ENCODE measurements at regions not wholly inside any gene's neighbourhood (a gene's known extent, or its start where the extent isn't known, plus 50 kb on each side); places are given as distances from the start of the nearest gene placed in this dataset.
A peak's percentile ranks its signal among the peaks of the same experiment; 100 is the strongest.
"Not testable (repeated sequence)": the region's sequence is repeated elsewhere in the genome, so short reads cannot be mapped to it uniquely, and the experiment has no call there.

- H3K4me3 ChIP-seq, H3K27ac ChIP-seq: not testable (repeated sequence)
Observed at GRCh38 chr1:206310948-206311347, 107.6 kb downstream of the SRGAP2 start.

- H3K4me3 ChIP-seq = not testable (repeated sequence)
Observed at GRCh38 chr1:206311611-206312273, 108.4 kb downstream of the SRGAP2 start.

GRCh38 chr1:206312274-206312665 is 108.9 kb downstream of the SRGAP2 start:
- H3K4me3 ChIP-seq, H3K27ac ChIP-seq: not testable (repeated sequence)

More at GRCh38 chr1:206311611-206312273, 108.4 kb downstream of the SRGAP2 start:
- not testable (repeated sequence) for H3K27ac ChIP-seq

GRCh38 chr1:206314951-206315636 is 111.8 kb downstream of the SRGAP2 start:
- H3K27ac ChIP-seq, H3K4me3 ChIP-seq: not testable (repeated sequence)

GRCh38 chr1:206316901-206317300 is 113.6 kb downstream of the SRGAP2 start:
- not testable (repeated sequence) for H3K27ac ChIP-seq, H3K4me3 ChIP-seq

GRCh38 chr1:206317878-206318514 is 114.7 kb downstream of the SRGAP2 start:
- peak overlapping the region in 1 of 21 experiments; percentile 21 for H3K27ac ChIP-seq
- H3K4me3 ChIP-seq = not testable (repeated sequence)

- not testable (repeated sequence) for H3K27ac ChIP-seq
Observed at GRCh38 chr1:206320227-206320626, 116.9 kb downstream of the SRGAP2 start.

GRCh38 chr1:206326159-206326939 is 123.0 kb downstream of the SRGAP2 start:
- not testable (repeated sequence) for H3K4me3 ChIP-seq, H3K27ac ChIP-seq

More at GRCh38 chr1:206320227-206320626, 116.9 kb downstream of the SRGAP2 start:
- H3K4me3 ChIP-seq = not testable (repeated sequence)

GRCh38 chr1:206331597-206331996 is 128.3 kb downstream of the SRGAP2 start:
- not testable (repeated sequence) for H3K4me3 ChIP-seq, H3K27ac ChIP-seq

GRCh38 chr1:206333316-206333715 is 130.0 kb downstream of the SRGAP2 start:
- H3K27ac ChIP-seq, H3K4me3 ChIP-seq: not testable (repeated sequence)

GRCh38 chr1:206333897-206334296 is 130.6 kb downstream of the SRGAP2 start:
- not testable (repeated sequence) for H3K27ac ChIP-seq, H3K4me3 ChIP-seq

GRCh38 chr1:206334481-206334880 is 131.1 kb downstream of the SRGAP2 start:
- H3K27ac ChIP-seq, H3K4me3 ChIP-seq: not testable (repeated sequence)

- not testable (repeated sequence) for H3K4me3 ChIP-seq, H3K27ac ChIP-seq
Observed at GRCh38 chr1:206335162-206335561, 131.8 kb downstream of the SRGAP2 start.

- not testable (repeated sequence) for H3K27ac ChIP-seq
Observed at GRCh38 chr1:206335875-206336846, 132.8 kb downstream of the SRGAP2 start.

GRCh38 chr1:206337024-206337423 is 133.3 kb upstream of the IKBKE start:
- H3K27ac ChIP-seq, H3K4me3 ChIP-seq: not testable (repeated sequence)

More at GRCh38 chr1:206335875-206336846, 132.8 kb downstream of the SRGAP2 start:
- not testable (repeated sequence) for H3K4me3 ChIP-seq

- H3K4me3 ChIP-seq, H3K27ac ChIP-seq: not testable (repeated sequence)
Observed at GRCh38 chr1:206350493-206351275, 119.6 kb upstream of the IKBKE start.

- not testable (repeated sequence) for H3K4me3 ChIP-seq, H3K27ac ChIP-seq
Observed at GRCh38 chr1:206351276-206352052, 118.8 kb upstream of the IKBKE start.
